SK-N-SH (cell line): ENCODE measurements at regions not wholly inside any gene's neighbourhood (a gene's known extent, or its start where the extent isn't known, plus 50 kb on each side); places are given as distances from the start of the nearest gene placed in this dataset.

ENCODE experiments used
- EP300 ChIP-seq, 2 experiments: IDR thresholded peaks; 2 replicates each; pipeline versions ENCODE4 v1.4.0 to v1.6.1; 2012; ENCODE audit warnings: borderline replicate concordance in 1 of 2, low read depth in 1 of 2, low read length in 1 of 2
- GATA2 ChIP-seq: sonication (generic); formaldehyde crosslinking; IDR thresholded peaks from 2 replicates; pipeline ENCODE4 v1.5.0; 2020; ENCODE audit warnings: mild to moderate bottlenecking, missing genetic modification reagents
- MXI1 ChIP-seq: IDR thresholded peaks from 2 replicates; pipeline ENCODE4 v1.6.1; 2012; ENCODE audit warnings: mild to moderate bottlenecking, low read depth, low read length, improper control_type of control experiment
- POLR2AphosphoS5 ChIP-seq: IDR thresholded peaks from 2 replicates; pipeline ENCODE4 v1.6.1; 2012; ENCODE audit warnings: low read depth, low read length
- SMC3 ChIP-seq: IDR thresholded peaks from 2 replicates; pipeline ENCODE4 v1.6.1; 2012; ENCODE audit warnings: low read depth, low read length, improper control_type of control experiment
- YY1 ChIP-seq: IDR thresholded peaks from 2 replicates; pipeline ENCODE4 v1.4.0; 2012; ENCODE audit warnings: low read depth, mild to moderate bottlenecking

GRCh38 chr4:97123573-97123972 is 1019.7 kb downstream of the STPG2 start:
- TF ChIP-seq EP300 (IDR thresholded peaks at IDR 0.05; ENCODE audit: borderline replicate concordance in 1 of 2, low read depth in 1 of 2, low read length in 1 of 2) (no peak), SMC3 (no peak), POLR2AphosphoS5 (no peak), MXI1 (no peak), YY1 (no peak), GATA2 (CRISPR knock-in tag) (no peak)
